Fibroblast of lung (primary cell): ENCODE measurements at regions not wholly inside any gene's neighbourhood (a gene's known extent, or its start where the extent isn't known, plus 50 kb on each side); places are given as distances from the start of the nearest gene placed in this dataset.
A peak's percentile ranks its signal among the peaks of the same experiment; 100 is the strongest.

ENCODE experiments used
- DNase-seq, 2 donors: peaks; one replicate each; pipeline versions ENCODE4 v3.0.0 to v3.0.0-alpha.2; 2010; ENCODE audit warnings: low read depth in 2 of 2
- H2AFZ ChIP-seq: 2 replicates; pipeline ENCODE4 v1.5.1; 2012; ENCODE audit warnings: low read length, control low read depth, inconsistent platforms
- H3K27ac ChIP-seq: 2 replicates; pipeline ENCODE4 v1.5.1; 2011; ENCODE audit warnings: low read length, control low read depth; ENCODE audit not compliant: insufficient read depth
- H3K27me3 ChIP-seq: 2 replicates; pipeline ENCODE4 v1.5.1; 2011; ENCODE audit warnings: mild to moderate bottlenecking, low read length; ENCODE audit not compliant: control insufficient read depth, insufficient read depth
- H3K36me3 ChIP-seq: 2 replicates; pipeline ENCODE4 v1.5.1; 2011; ENCODE audit warnings: low read length; ENCODE audit not compliant: control insufficient read depth, insufficient read depth
- H3K4me1 ChIP-seq: 2 replicates; pipeline ENCODE4 v1.5.1; 2011; ENCODE audit warnings: low read length; ENCODE audit not compliant: control insufficient read depth, insufficient read depth; ENCODE audit errors: extremely low read depth
- H3K4me2 ChIP-seq: 2 replicates; pipeline ENCODE4 v1.5.1; 2011; ENCODE audit warnings: low read length, control low read depth; ENCODE audit not compliant: insufficient read depth; ENCODE audit errors: extremely low read depth
- H3K4me3 ChIP-seq, 4 experiments: fragments of 200-600 bp in 1 of 4; sonication (generic) in 1 of 4; replicated peaks in 1 of 4; 2 replicates each; pipeline ENCODE4 v1.5.1; 2011 to 2016; ENCODE audit warnings: low read length in 4 of 4, low read depth in 3 of 4, mild to moderate bottlenecking in 3 of 4, control low read depth in 2 of 4, inconsistent platforms in 1 of 4, mixed read lengths in 1 of 4; ENCODE audit not compliant: insufficient read depth in 1 of 4; ENCODE audit errors: control extremely low read depth in 1 of 4
- H3K79me2 ChIP-seq: 2 replicates; pipeline ENCODE4 v1.5.1; 2012; ENCODE audit warnings: mild to moderate bottlenecking, low read length, inconsistent platforms; ENCODE audit not compliant: control insufficient read depth, insufficient read depth
- H3K9ac ChIP-seq: 2 replicates; pipeline ENCODE4 v1.5.1; 2011; ENCODE audit warnings: mild to moderate bottlenecking, low read length, control low read depth; ENCODE audit not compliant: insufficient read depth
- H3K9me3 ChIP-seq: 2 replicates; pipeline ENCODE4 v1.5.1; 2012; ENCODE audit warnings: low read depth, low read length; ENCODE audit not compliant: control insufficient read depth, insufficient read depth
- H4K20me1 ChIP-seq: 2 replicates; pipeline ENCODE4 v1.5.1; 2011; ENCODE audit warnings: low read length; ENCODE audit not compliant: control insufficient read depth, insufficient read depth; ENCODE audit errors: extremely low read depth
- EZH2 ChIP-seq: IDR thresholded peaks from 2 replicates; pipeline ENCODE4 v1.5.1; 2012; ENCODE audit warnings: low read length, control low read depth, mild to moderate bottlenecking; ENCODE audit errors: missing control alignments
- TF ChIP-seq, protein P1 (sequence below), 2 donors: IDR thresholded peaks in 1 of 2; conservative IDR thresholded peaks in 1 of 2; 1 replicate in 1 of 2; 2 replicates in 1 of 2; pipeline ENCODE4 v1.5.1; 2011 to 2012; ENCODE audit warnings: low read length in 2 of 2, control low read depth in 1 of 2, inconsistent platforms in 1 of 2, low read depth in 1 of 2, mild to moderate bottlenecking in 1 of 2

DNA sequence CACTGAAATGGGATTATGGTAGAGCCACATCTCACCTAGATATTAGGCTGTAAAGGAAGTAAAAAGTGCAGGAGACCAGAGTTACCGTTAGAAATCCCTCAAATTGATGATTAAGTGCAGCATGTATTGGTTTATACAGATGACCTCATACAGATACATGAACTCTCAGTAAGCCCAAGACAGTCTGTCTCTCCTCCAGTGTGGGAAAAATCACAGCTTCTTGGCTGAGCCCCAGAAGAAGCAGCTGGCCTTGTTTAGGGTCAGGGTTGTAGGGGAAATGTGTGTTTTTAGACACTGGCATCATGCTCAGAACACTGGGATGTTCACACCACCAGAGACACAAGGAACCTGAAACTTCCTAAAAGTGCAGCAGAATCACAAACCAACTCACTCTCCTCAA is 135.9 kb downstream of the KATNIP start:
- H3K4me3 ChIP-seq, result no peak overlapping the region
- no peaks in the 10 kb centered on the region for H3K9me3 ChIP-seq
- DNase-seq, result peak; percentile 36 to 74
- no peaks in the 10 kb centered on the region for H3K36me3 ChIP-seq
- H4K20me1 ChIP-seq, result peaks cover 2% of the 10 kb centered on the region
- no peak overlapping the region for H3K4me2 ChIP-seq
- H3K27ac ChIP-seq, result no peak overlapping the region
- H2AFZ ChIP-seq, result no peak overlapping the region
- H3K9ac ChIP-seq, result no peak overlapping the region
- H3K27me3 ChIP-seq, result no peaks in the 10 kb centered on the region
- H3K79me2 ChIP-seq, result no peaks in the 10 kb centered on the region
- peaks cover 5% of the 10 kb centered on the region for H3K4me1 ChIP-seq
- TF ChIP-seq, protein P1, sequence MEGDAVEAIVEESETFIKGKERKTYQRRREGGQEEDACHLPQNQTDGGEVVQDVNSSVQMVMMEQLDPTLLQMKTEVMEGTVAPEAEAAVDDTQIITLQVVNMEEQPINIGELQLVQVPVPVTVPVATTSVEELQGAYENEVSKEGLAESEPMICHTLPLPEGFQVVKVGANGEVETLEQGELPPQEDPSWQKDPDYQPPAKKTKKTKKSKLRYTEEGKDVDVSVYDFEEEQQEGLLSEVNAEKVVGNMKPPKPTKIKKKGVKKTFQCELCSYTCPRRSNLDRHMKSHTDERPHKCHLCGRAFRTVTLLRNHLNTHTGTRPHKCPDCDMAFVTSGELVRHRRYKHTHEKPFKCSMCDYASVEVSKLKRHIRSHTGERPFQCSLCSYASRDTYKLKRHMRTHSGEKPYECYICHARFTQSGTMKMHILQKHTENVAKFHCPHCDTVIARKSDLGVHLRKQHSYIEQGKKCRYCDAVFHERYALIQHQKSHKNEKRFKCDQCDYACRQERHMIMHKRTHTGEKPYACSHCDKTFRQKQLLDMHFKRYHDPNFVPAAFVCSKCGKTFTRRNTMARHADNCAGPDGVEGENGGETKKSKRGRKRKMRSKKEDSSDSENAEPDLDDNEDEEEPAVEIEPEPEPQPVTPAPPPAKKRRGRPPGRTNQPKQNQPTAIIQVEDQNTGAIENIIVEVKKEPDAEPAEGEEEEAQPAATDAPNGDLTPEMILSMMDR (conservative IDR thresholded peaks at IDR 0.05 in 1 of 2, IDR thresholded peaks at IDR 0.05 in 1 of 2; ENCODE audit: low read depth in 1 of 2, low read length in 2 of 2), result no peak
- TF ChIP-seq EZH2, result no peak

DNA sequence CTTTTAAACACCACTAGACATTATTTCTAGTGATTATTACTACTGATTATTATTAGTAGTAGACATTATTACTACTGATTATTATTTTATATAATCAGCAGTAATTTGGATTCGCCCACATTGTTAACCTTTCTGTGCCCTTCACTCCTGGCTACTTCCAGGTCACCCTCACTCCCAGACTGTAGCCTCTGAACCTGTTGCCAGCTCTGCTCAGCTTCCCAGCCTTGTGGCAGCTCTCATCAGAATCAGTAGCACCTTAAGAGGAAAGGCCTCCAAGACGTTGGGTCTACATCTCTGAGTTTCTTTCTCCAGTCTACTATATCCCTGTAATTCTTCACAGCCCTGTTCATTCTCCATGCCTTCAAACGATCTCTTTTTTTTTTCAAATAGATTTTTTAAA is 137.0 kb downstream of the KATNIP start:
- Histone ChIP-seq H3K27me3 (no peaks in the 10 kb centered on the region), H3K4me2 (no peak overlapping the region), H3K9ac (no peak overlapping the region), H4K20me1 (peaks cover 2% of the 10 kb centered on the region), H3K36me3 (no peaks in the 10 kb centered on the region), H3K4me1 (peaks cover 5% of the 10 kb centered on the region), H3K79me2 (no peaks in the 10 kb centered on the region), H2AFZ (no peak overlapping the region), H3K4me3 (no peak overlapping the region), H3K9me3 (no peaks in the 10 kb centered on the region), H3K27ac (no peak overlapping the region)
- TF ChIP-seq, protein P1 (conservative IDR thresholded peaks at IDR 0.05 in 1 of 2, IDR thresholded peaks at IDR 0.05 in 1 of 2; ENCODE audit: low read depth in 1 of 2, low read length in 2 of 2), result no peak
- TF ChIP-seq EZH2, result no peak
- DNase-seq, result no peak

DNA sequence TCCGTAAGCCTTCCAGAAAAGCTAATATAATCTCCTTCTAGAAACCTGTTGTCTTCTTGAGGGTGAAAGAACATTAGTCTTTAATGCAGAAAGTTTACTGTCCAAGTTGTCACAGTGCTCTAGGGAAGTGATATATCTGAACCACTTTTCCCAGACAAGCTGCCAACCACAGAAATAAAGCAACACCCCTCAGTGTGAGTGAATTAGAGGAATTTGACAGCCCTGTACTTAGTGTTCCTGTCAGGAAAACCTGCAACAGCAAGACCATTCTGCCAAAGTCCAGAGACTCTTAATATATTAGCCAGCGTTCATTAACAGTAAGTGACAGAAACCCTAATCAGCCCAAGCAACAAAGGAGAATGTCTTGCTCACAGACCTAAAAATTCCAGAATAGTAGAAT is 137.7 kb downstream of the KATNIP start:
- H3K9me3 ChIP-seq, result no peaks in the 10 kb centered on the region
- peaks cover 5% of the 10 kb centered on the region for H3K4me1 ChIP-seq
- peaks cover 2% of the 10 kb centered on the region for H4K20me1 ChIP-seq
- H3K27me3 ChIP-seq, result no peaks in the 10 kb centered on the region
- H3K36me3 ChIP-seq, result no peaks in the 10 kb centered on the region
- H3K4me2 ChIP-seq, result no peak overlapping the region
- H3K9ac ChIP-seq, result no peak overlapping the region
- H3K4me3 ChIP-seq, result no peak overlapping the region
- H3K79me2 ChIP-seq, result no peaks in the 10 kb centered on the region
- no peak overlapping the region for H3K27ac ChIP-seq
- no peak overlapping the region for H2AFZ ChIP-seq
- TF ChIP-seq, protein P1 (conservative IDR thresholded peaks at IDR 0.05 in 1 of 2, IDR thresholded peaks at IDR 0.05 in 1 of 2; ENCODE audit: low read depth in 1 of 2, low read length in 2 of 2), result no peak
- TF ChIP-seq EZH2, result no peak
- DNase-seq, result no peak
